GM12864 (cell line): ENCODE measurements at regions not wholly inside any gene's neighbourhood (a gene's known extent, or its start where the extent isn't known, plus 50 kb on each side); places are given as distances from the start of the nearest gene placed in this dataset.

Source experiments
- DNase-seq: peaks from one replicate; pipeline ENCODE4 v3.0.0-alpha.2; 2011; ENCODE audit warnings: low read depth
- H3K4me3 ChIP-seq: 2 replicates; pipeline ENCODE4 v1.5.1; 2011; ENCODE audit warnings: mild to moderate bottlenecking, low read depth, low read length, control low read depth
- CTCF ChIP-seq: IDR thresholded peaks from 2 replicates; pipeline ENCODE4 v1.5.1; 2011; ENCODE audit warnings: low read depth, mild to moderate bottlenecking, moderate library complexity, low read length, control low read depth, inconsistent platforms; ENCODE audit errors: missing control alignments

- TF ChIP-seq CTCF, result no peak
- H3K4me3 ChIP-seq, result no peak overlapping the region
- DNase-seq, result no peak
Measured at GRCh38 chr6:154572556-154572955, 62.1 kb upstream of the CNKSR3 start.

GRCh38 chr6:154578004-154578559 lies 67.6 kb upstream of the CNKSR3 start:
- no peak overlapping the region for H3K4me3 ChIP-seq
- no peak for DNase-seq

GRCh38 chr6:154579046-154579445 lies 68.6 kb upstream of the CNKSR3 start:
- no peak overlapping the region for H3K4me3 ChIP-seq
- no peak for DNase-seq
- no peak for TF ChIP-seq CTCF

More at GRCh38 chr6:154578004-154578559, 67.6 kb upstream of the CNKSR3 start:
- TF ChIP-seq CTCF, result no peak

- H3K4me3 ChIP-seq, result no peak overlapping the region
- TF ChIP-seq CTCF, result no peak
- no peak for DNase-seq
Measured at GRCh38 chr6:154579485-154579884, 69.0 kb upstream of the CNKSR3 start.

GRCh38 chr6:154580397-154581135 lies 70.1 kb upstream of the CNKSR3 start:
- DNase-seq, result no peak
- H3K4me3 ChIP-seq, result no peak overlapping the region
- TF ChIP-seq CTCF, result no peak

- no peak overlapping the region for H3K4me3 ChIP-seq
- no peak for TF ChIP-seq CTCF
- no peak for DNase-seq
Measured at GRCh38 chr6:154582696-154583095, 72.2 kb upstream of the CNKSR3 start.

GRCh38 chr6:154583546-154584188 lies 73.2 kb upstream of the CNKSR3 start:
- DNase-seq, result no peak
- H3K4me3 ChIP-seq, result no peak overlapping the region
- TF ChIP-seq CTCF, result no peak
